ENCODE measurements at regions not wholly inside any gene's neighbourhood (a gene's known extent, or its start where the extent isn't known, plus 50 kb on each side); places are given as distances from the start of the nearest gene placed in this dataset.

- Mint-ChIP-seq H3K9me3 (peaks cover 24% of the 10 kb centered on the region), H3K27ac (no peak overlapping the region), H3K4me1 (ENCODE audit: low read depth) (no peaks in the 10 kb centered on the region), H3K27me3 (no peaks in the 10 kb centered on the region), H3K4me3 (no peak overlapping the region), H3K36me3 (ENCODE audit: low read depth) (no peaks in the 10 kb centered on the region)
- no peak for DNase-seq
These were observed 442.2 kb downstream of the RNF144B start for GRCh38 chr6:18829272-18829870.

- DNase-seq: no peak
- Mint-ChIP-seq H3K4me3 (no peak overlapping the region), H3K9me3 (peaks cover 7% of the 10 kb centered on the region), H3K27ac (no peak overlapping the region), H3K4me1 (ENCODE audit: low read depth) (no peaks in the 10 kb centered on the region), H3K36me3 (ENCODE audit: low read depth) (no peaks in the 10 kb centered on the region), H3K27me3 (no peaks in the 10 kb centered on the region)
These were observed 448.8 kb downstream of the RNF144B start for GRCh38 chr6:18835976-18836375.

GRCh38 chr6:18837013-18837412 lies 449.9 kb downstream of the RNF144B start:
- no peak for DNase-seq
- H3K27ac Mint-ChIP-seq: no peak overlapping the region
- no peaks in the 10 kb centered on the region for H3K27me3 Mint-ChIP-seq
- no peaks in the 10 kb centered on the region for H3K4me1 Mint-ChIP-seq (ENCODE audit: low read depth)
- H3K9me3 Mint-ChIP-seq: peaks cover 8% of the 10 kb centered on the region
- no peaks in the 10 kb centered on the region for H3K36me3 Mint-ChIP-seq (ENCODE audit: low read depth)
- no peak overlapping the region for H3K4me3 Mint-ChIP-seq

GRCh38 chr6:18842534-18842933 lies 455.4 kb downstream of the RNF144B start:
- no peaks in the 10 kb centered on the region for H3K4me1 Mint-ChIP-seq (ENCODE audit: low read depth)
- H3K27me3 Mint-ChIP-seq: no peaks in the 10 kb centered on the region
- H3K27ac Mint-ChIP-seq: no peak overlapping the region
- no peak for DNase-seq
- H3K4me3 Mint-ChIP-seq: no peak overlapping the region
- no peaks in the 10 kb centered on the region for H3K36me3 Mint-ChIP-seq (ENCODE audit: low read depth)
- peaks cover 3% of the 10 kb centered on the region for H3K9me3 Mint-ChIP-seq

- Mint-ChIP-seq H3K4me1 (ENCODE audit: low read depth) (no peaks in the 10 kb centered on the region), H3K4me3 (no peak overlapping the region), H3K27ac (no peak overlapping the region), H3K27me3 (no peaks in the 10 kb centered on the region), H3K9me3 (peaks cover 3% of the 10 kb centered on the region), H3K36me3 (ENCODE audit: low read depth) (no peaks in the 10 kb centered on the region)
- DNase-seq: no peak
These were observed 458.7 kb downstream of the RNF144B start for GRCh38 chr6:18845896-18846295.

GRCh38 chr6:18846327-18846726 lies 459.2 kb downstream of the RNF144B start:
- DNase-seq: no peak
- peaks cover 3% of the 10 kb centered on the region for H3K9me3 Mint-ChIP-seq
- H3K27ac Mint-ChIP-seq: no peak overlapping the region
- H3K36me3 Mint-ChIP-seq (ENCODE audit: low read depth): no peaks in the 10 kb centered on the region
- H3K4me1 Mint-ChIP-seq (ENCODE audit: low read depth): no peaks in the 10 kb centered on the region
- H3K27me3 Mint-ChIP-seq: no peaks in the 10 kb centered on the region
- no peak overlapping the region for H3K4me3 Mint-ChIP-seq

- Mint-ChIP-seq H3K4me1 (ENCODE audit: low read depth) (no peaks in the 10 kb centered on the region), H3K27me3 (no peaks in the 10 kb centered on the region), H3K27ac (no peak overlapping the region), H3K4me3 (no peak overlapping the region), H3K9me3 (peaks cover 14% of the 10 kb centered on the region), H3K36me3 (ENCODE audit: low read depth) (no peaks in the 10 kb centered on the region)
- no peak for DNase-seq
These were observed 474.1 kb downstream of the RNF144B start for GRCh38 chr6:18861204-18861603.

- Mint-ChIP-seq H3K36me3 (ENCODE audit: low read depth) (no peaks in the 10 kb centered on the region), H3K4me1 (ENCODE audit: low read depth) (no peaks in the 10 kb centered on the region), H3K27ac (no peak overlapping the region), H3K27me3 (no peaks in the 10 kb centered on the region), H3K9me3 (peaks cover 5% of the 10 kb centered on the region), H3K4me3 (no peak overlapping the region)
- no peak for DNase-seq
These were observed 496.1 kb downstream of the RNF144B start for GRCh38 chr6:18883268-18883667.

- H3K27me3 Mint-ChIP-seq: no peaks in the 10 kb centered on the region
- DNase-seq: no peak
- H3K4me3 Mint-ChIP-seq: no peak overlapping the region
- no peaks in the 10 kb centered on the region for H3K36me3 Mint-ChIP-seq (ENCODE audit: low read depth)
- H3K27ac Mint-ChIP-seq: no peak overlapping the region
- H3K9me3 Mint-ChIP-seq: peaks cover 5% of the 10 kb centered on the region
- no peaks in the 10 kb centered on the region for H3K4me1 Mint-ChIP-seq (ENCODE audit: low read depth)
These were observed 496.7 kb downstream of the RNF144B start for GRCh38 chr6:18883851-18884250.

GRCh38 chr6:18893540-18894269 lies 506.6 kb downstream of the RNF144B start:
- no peaks in the 10 kb centered on the region for H3K36me3 Mint-ChIP-seq (ENCODE audit: low read depth)
- H3K4me1 Mint-ChIP-seq (ENCODE audit: low read depth): no peaks in the 10 kb centered on the region
- no peak overlapping the region for H3K4me3 Mint-ChIP-seq
- no peak for DNase-seq
- H3K27ac Mint-ChIP-seq: no peak overlapping the region
- H3K27me3 Mint-ChIP-seq: no peaks in the 10 kb centered on the region
- peaks cover 4% of the 10 kb centered on the region for H3K9me3 Mint-ChIP-seq

- Mint-ChIP-seq H3K36me3 (ENCODE audit: low read depth) (no peaks in the 10 kb centered on the region), H3K4me3 (no peak overlapping the region), H3K27me3 (no peaks in the 10 kb centered on the region), H3K9me3 (peaks cover 4% of the 10 kb centered on the region), H3K27ac (no peak overlapping the region), H3K4me1 (ENCODE audit: low read depth) (no peaks in the 10 kb centered on the region)
- no peak for DNase-seq
These were observed 510.2 kb downstream of the RNF144B start for GRCh38 chr6:18897350-18897749.

- Mint-ChIP-seq H3K4me1 (ENCODE audit: low read depth) (no peaks in the 10 kb centered on the region), H3K27me3 (no peaks in the 10 kb centered on the region), H3K36me3 (ENCODE audit: low read depth) (no peaks in the 10 kb centered on the region), H3K4me3 (no peak overlapping the region), H3K27ac (no peak overlapping the region), H3K9me3 (no peaks in the 10 kb centered on the region)
- no peak for DNase-seq
These were observed 517.5 kb downstream of the RNF144B start for GRCh38 chr6:18904681-18905080.

GRCh38 chr6:18920701-18921100 lies 533.6 kb downstream of the RNF144B start:
- DNase-seq: no peak

GRCh38 chr6:18931086-18931485 lies 543.9 kb downstream of the RNF144B start:
- Mint-ChIP-seq H3K4me3 (no peak overlapping the region), H3K9me3 (no peaks in the 10 kb centered on the region), H3K27me3 (no peaks in the 10 kb centered on the region), H3K4me1 (ENCODE audit: low read depth) (no peaks in the 10 kb centered on the region), H3K36me3 (ENCODE audit: low read depth) (no peaks in the 10 kb centered on the region), H3K27ac (no peak overlapping the region)
- DNase-seq: no peak

More at GRCh38 chr6:18920701-18921100, 533.6 kb downstream of the RNF144B start:
- H3K36me3 Mint-ChIP-seq (ENCODE audit: low read depth): no peaks in the 10 kb centered on the region
- H3K9me3 Mint-ChIP-seq: peaks cover 18% of the 10 kb centered on the region
- H3K4me1 Mint-ChIP-seq (ENCODE audit: low read depth): no peaks in the 10 kb centered on the region
- no peak overlapping the region for H3K27ac Mint-ChIP-seq
- no peaks in the 10 kb centered on the region for H3K27me3 Mint-ChIP-seq
- H3K4me3 Mint-ChIP-seq: no peak overlapping the region

GRCh38 chr6:18958146-18958545 lies 571.0 kb downstream of the RNF144B start:
- no peaks in the 10 kb centered on the region for H3K27me3 Mint-ChIP-seq
- H3K36me3 Mint-ChIP-seq (ENCODE audit: low read depth): no peaks in the 10 kb centered on the region
- no peak for DNase-seq
- H3K27ac Mint-ChIP-seq: no peak overlapping the region
- H3K4me3 Mint-ChIP-seq: no peak overlapping the region
- H3K4me1 Mint-ChIP-seq (ENCODE audit: low read depth): no peaks in the 10 kb centered on the region
- peaks cover 7% of the 10 kb centered on the region for H3K9me3 Mint-ChIP-seq
